IPS-NIHi11 (cell line): ENCODE measurements at regions not wholly inside any gene's neighbourhood (a gene's known extent, or its start where the extent isn't known, plus 50 kb on each side); places are given as distances from the start of the nearest gene placed in this dataset.

ENCODE experiments used
- DNase-seq: peaks from one replicate; pipeline ENCODE4 v3.0.0; 2012; ENCODE audit warnings: mixed read lengths, low spot score

DNA sequence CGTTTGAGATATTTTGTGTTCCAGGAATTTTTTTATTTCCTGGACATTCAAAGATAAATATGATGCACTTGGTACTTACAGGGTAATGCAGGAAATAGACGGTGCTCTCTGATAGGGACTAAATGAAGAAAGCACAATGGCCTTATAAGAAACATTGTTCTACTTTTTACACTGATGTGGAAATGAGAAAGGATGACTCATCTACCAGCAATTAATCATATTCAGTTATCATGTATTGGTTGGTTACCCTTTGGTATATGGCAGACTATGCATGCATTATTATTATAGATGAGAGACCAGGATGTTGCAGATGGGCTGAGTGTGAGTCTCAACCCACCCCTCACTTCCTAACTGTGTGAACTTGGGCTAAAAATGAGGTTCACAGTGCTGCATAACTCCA lies 222.2 kb downstream of the FLRT2 start:
- no peak for DNase-seq

DNA sequence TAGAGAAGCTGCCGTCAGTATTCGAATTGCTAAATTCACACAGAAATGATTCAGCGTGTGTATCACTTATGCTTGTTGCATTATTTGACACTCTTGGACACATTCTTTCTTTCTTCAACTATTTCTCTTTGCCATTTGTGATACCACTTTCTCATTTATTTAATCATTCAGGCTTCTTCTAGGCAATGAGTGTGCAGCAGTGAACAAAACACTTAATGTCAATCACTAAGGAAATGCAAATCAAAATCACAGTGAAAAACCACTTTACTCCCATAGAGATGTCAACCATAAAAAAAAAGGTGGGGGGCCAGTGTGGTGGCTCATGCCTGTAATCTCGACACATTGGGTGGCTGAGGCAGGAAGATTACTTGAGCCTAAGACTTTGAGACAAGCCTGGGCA lies 214.6 kb downstream of the FLRT2 start:
- DNase-seq, result no peak

DNA sequence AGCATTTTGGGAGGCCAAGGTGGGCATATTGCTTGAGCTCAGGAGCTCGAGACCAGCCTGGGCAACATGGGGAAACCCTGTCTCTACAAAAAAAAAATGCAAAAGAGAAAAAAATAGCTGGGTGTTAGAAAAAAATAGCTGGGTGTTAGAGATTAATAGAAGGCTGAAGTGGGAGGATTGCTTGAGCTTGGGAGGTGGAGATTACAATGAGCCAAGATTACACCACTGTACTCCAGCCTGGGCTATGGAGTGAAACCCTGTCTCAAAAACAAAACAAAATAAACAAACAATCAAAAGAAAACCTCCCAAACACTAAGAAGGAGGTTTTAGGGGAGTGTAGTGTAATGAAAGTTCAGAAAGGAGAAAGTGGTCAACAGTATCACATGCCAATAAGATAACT lies 202.1 kb downstream of the FLRT2 start:
- DNase-seq, result no peak

DNA sequence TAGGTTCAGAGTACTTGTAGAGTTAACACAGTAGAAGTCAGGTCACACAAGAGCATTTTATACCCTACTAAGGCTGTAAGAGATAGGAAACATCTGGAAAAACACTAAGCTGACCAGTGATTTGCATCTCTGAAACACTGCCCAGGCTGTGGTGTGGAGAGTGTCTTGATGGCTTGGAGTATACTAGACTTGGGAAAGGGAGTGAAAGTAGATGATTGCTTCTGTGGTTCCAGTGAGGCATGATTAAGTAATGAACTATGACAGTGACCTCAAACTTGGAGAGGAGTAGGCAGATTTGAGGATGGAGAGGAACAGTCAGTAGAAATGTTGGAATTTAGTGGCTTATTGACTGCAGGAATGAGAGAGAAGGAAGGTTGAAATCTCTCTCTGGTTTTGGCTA lies 201.2 kb downstream of the FLRT2 start:
- no peak for DNase-seq

DNA sequence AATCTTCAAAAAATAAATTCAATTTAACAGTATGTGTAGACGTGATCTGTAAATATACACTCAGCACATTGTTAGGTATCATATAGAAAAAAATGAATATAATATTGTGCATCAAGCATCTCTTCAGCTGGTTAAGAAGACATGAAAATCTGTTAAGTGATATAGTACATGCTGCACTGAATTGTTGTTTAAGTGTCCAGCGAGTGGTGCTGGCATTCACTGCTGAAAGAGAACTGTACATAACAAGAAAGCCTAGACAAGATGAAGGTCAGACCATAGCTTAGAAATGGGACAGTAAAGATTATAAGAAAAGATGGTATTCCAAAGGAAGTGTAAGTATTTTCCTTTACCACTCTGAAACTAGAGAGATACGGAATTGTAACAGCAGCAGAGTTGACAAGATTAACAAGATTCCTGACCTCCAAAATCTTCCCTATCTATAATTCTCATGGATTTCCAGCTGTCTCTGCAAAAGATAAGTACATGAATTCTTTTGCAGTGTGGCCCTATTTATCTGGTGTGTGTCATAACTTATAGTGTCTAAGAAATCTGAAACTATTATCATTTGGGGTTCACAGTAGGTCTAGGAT lies 198.6 kb downstream of the FLRT2 start:
- no peak for DNase-seq

DNA sequence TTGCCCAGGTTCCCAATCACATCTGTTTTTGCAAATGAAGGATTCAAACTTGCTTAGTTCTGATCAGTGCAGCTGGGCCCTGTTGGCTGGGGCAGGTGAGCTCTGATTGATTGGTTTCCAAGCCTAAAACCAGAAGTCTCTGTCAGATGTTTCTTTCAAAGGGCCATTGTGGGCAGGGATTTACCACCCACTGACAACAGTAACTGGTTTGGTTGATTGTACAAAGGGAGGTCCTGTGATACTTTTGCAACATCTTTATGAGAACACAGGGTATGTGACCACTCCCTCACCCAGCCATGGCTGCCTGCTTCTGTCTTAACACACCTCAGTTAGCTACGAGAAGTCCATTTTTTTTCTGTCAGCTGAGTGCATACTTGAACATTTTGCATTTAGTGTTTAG lies 184.1 kb downstream of the FLRT2 start:
- no peak for DNase-seq

DNA sequence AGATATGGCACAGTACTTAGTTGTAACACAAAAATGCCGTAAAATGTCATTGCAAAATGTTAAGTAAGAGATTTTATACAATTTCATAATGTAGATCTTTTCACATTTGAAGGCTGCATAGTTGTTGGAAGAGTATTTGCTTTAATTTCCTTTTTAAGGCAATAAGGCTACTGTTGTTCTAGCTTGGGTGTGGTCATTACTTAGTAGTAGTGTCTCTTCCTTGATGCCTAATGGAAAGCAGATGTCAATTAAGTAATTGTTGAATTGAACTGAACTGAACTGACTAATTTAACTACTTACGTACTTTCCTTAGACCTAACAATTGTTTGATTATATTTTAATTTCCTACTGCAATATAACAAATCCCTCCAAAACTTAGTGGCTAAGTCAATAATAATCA lies 181.7 kb downstream of the FLRT2 start:
- DNase-seq, result no peak
